HG03196 (cell line): ENCODE measurements at regions not wholly inside any gene's neighbourhood (a gene's known extent, or its start where the extent isn't known, plus 50 kb on each side); places are given as distances from the start of the nearest gene placed in this dataset.
"Not testable (repeated sequence)": the region's sequence is repeated elsewhere in the genome, so short reads cannot be mapped to it uniquely, and the experiment has no call there.

Experiments
- ATAC-seq: cut with Tn5 transposase; IDR thresholded peaks from one replicate; pipeline ENCODE4 v1.9.1; 2021; ENCODE audit not compliant: unreplicated experiment

- no peak for ATAC-seq
Observed at GRCh38 chr1:163472651-163473248, 151.0 kb downstream of the NUF2 start.

DNA sequence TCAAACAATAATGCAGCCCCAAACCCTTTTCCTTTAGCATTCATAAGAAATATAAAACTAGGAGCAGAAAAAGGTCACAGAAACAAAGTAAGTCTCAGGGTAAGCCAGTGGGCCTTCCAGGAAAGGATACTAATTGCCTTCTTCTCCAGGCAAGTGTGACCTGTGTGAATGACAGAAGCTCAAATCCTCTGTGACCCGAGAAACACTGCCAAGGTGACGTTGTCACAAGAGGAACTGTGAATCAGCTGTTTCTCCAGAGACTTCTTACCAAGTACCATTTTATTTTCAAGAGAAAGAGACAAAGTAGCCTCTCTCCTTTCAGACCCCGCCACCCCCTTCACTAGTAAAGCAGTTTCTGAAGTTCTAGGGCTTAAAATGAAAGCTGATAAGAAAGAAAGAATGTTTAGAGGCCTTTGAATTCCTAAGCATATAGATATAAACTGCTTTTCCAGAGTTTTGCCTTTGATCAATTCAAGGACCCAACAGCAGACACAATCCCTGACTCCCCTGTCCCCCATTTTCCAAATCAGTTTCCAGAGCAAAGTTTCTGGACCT is 155.6 kb downstream of the NUF2 start:
- no peak for ATAC-seq

- not testable (repeated sequence) for ATAC-seq
Observed at GRCh38 chr1:163498391-163499330, 176.9 kb downstream of the NUF2 start.

DNA sequence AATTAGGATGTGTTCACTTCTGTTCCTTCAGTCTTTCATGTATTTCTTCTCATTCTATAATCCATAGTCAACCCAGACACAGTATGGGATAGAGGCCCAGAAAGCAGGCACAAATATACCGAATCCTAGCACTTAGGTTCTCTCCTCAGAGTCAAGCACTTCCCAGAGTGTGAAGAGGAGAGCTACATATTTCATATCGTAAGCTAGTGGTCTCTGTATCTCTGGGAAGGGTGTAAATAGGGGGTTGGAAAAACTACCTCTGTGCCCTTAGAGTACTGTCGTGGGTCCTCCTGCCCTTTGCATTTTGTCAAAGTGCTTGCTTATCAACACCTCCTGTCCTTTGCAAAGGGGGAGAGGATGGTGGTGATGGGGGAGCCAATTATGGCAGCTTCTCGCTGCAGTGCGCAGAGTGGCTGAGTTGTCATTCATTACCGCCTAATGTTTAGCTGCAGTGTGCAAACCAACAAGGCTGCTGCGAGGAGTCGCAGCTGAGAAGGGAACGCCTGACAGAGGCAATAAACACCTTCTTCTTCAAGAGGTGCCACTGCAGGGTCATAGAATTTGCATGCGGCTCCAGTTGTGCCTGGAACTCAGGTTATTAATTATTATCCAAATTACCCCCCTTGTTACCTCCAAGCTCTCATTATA is 182.7 kb downstream of the NUF2 start:
- ATAC-seq = no peak

DNA sequence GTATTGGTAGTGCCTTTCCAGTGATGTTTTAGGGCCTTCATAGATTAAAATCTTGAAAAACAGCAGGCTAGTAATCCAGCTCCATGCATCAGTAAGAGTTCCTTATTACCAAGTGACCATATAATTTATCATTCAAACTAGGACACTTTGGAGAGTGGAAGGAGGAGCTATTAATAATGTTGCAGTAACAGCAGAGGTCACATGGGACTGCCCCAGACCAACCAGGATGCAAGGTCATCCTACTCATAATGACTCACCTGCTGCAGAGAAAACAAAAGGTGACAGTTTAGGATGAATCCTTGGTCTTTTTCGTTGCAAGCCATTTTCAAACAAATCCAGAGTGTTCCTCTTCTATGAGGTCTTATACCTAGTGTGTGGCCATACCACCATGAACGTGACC is 187.4 kb downstream of the NUF2 start:
- ATAC-seq = no peak

- ATAC-seq = no peak
Observed at GRCh38 chr1:163512349-163512989, 190.7 kb downstream of the NUF2 start.

DNA sequence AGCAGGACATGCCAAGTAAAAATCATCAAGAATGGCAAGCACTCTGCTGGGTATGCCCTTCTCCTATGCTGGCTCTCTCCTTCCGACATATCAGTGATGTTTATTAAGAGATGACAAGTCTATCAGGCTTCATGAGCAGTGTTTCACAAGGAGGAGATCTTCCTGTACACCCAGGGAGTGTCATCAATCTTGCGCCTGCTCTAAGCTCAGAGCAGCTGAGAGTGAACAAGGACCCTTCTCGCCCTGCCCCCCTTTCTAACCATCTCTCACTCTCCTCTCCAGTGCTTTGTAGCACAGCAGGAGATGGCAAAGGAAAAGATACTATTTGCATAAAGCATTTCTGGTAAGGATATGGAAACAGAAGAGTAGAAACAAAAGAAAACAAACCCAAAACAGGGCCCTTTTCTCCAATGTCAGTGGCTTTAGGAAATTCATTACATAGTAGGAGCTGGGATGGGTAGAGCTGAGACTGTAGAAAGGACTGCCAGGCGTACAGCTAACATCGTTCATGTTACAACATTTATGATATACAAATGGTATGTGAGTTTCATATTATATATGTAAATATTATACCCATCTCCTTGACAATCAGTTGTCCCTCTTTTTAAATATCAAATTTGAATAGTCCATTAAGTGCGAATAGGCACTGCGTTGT is 201.7 kb downstream of the NUF2 start:
- ATAC-seq = no peak

DNA sequence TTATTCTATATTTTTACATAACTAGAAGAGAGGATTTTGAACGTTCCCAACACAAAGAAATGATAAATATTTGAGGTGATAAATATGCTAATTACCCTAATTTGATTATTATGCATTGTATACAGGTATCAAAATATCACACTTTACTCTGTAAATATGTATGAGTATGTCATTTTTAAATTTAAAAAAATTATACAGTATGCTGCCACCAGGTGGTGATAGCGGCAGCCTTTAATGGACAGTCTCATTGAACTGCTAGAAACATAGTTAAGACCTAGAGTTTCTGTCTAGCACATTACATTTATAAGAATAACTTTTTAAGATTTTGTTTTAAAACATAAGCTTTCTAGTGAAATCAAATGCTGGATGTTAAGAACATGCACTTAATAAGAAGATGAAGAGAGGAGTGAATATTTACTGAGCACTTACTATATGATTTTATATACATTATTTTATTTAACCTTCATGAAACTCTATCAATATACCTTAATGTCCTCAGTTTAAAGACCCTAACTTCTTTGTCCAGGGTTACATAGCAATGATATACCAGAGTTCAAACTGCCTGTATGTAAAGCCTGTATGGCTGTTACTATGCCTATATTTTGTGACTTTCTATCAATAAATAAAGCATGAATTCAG is 207.1 kb downstream of the NUF2 start:
- ATAC-seq = no peak

GRCh38 chr1:163531345-163531744 is 209.6 kb downstream of the NUF2 start:
- no peak for ATAC-seq

DNA sequence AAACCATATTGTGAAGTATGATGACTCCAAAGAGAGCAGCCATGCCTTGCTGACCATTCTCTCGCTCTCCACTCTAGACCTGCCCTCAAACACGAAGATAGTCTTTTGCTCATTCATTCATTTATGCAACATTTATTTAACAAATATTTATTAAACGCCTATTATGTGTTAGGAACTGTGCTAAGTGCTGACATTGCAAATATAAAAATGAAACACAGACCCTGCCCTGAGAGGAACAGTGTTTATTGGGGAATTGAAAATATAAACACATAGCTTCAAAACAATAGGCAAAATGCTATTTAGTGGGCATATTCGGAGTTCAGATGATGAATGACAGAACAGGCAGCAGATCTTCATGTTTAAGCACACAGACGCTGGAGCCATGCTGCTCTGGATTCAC is 213.6 kb downstream of the NUF2 start:
- ATAC-seq = no peak

DNA sequence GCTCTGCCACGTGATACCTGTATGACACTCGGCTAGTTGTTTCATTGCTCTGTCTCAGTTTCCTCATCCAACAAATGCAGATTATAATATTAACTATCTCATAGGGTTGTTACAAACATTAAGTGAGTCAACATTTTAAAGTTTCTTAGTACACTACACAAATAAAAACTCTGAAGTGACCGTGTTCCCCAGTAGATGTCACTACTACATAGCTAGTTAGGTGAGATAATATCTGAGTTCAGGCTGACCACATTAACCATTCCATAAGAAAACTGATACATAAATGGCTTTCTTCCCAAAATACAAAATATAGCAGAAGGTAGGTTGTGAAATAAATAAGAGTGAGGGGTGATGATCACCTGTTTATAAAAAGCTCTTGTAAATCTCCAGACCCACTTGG is 214.1 kb downstream of the NUF2 start:
- no peak for ATAC-seq

DNA sequence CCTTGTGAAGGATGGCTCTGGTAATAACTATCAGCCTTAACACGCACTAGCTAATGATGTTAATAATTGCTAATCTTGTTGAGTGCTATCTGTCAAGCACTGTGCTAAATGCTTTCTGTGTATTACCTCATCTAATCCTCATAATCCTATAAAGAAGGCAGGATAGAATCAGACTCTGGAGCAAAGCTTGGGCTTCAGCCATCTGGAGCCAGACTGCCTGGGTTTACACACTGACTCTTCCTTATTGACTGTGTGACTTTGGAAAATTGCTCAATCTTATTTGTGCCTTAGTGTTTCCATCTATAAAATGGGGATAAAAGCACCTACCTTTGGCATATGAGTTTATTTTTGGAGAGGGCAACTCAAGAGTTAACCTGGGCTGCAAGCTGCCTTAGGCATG is 216.1 kb downstream of the NUF2 start:
- no peak for ATAC-seq

DNA sequence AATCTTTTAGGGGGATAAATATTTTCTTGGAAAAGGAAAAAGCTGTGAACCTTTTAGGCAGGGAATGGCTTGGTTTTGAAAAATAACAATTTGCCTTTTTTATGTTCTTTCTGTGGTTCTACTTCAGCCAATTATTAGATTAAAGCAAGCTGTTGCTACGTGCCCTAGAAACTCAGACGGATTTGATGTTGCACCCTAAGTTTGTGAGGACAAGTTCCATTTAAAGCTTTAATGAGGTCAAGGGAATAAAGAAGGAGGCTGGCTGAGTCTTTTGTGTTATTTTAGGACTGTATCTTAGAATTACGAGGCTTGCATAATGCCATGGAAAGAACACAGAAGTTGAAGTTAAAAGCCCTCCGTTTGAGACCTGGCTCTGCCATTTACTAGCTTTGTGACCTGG is 216.9 kb downstream of the NUF2 start:
- no peak for ATAC-seq

DNA sequence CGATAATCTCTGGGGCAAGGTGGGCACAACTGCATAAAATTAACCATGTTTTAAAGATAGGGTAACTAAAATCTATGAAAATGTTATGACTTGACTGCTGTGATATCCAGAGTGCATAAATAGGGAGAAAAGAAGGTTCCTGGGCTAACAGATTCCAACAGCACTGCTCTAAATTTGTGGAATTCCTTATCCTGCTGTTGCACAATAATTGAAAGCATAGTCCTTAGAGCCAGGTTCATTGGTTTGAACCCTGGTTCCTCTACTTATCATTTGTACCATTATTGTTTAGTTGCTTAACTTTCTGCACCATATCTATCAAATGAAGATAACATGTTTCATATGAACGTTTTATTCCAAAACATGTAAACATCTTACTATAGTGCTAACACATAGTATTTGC is 219.0 kb downstream of the NUF2 start:
- no peak for ATAC-seq

DNA sequence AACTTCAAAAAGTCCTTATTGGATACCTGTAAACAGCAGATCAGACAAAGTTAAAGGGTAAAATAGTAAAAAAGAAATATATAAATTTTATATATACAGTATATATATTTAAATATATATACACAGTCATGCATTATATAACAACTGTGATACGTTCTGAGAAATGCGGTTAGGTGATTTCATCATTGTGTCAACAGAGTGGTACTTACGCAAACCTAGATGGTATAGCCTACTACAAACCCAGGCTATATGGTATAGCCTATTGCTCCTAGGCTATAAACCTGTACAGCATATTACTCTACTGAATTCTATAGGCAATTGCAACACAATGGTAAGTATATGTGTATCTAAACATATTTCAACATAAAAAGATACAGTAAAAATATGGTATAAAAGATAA is 222.7 kb downstream of the NUF2 start:
- ATAC-seq = no peak

GRCh38 chr1:163558162-163558561 is 236.4 kb downstream of the NUF2 start:
- ATAC-seq = no peak

GRCh38 chr1:163561580-163562295 is 240.0 kb downstream of the NUF2 start:
- no peak for ATAC-seq

DNA sequence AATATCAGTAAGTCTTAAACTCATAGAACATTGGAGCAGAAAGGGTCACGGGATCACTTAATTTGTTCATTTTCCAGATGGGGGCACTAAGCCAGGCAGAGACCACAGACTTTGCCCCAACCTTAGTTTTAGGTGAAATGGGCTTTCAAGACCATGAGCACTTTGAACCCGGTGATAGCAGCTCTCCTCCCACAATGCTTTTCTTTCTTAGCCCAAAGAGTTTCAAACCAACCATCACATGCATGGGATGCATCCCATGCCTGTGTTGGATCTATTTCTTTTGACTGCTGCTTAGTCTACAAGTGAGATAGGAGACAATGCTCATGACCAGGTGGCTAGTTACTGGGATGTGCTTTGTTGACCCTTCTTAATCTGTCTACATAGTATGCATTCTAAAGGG is 240.6 kb downstream of the NUF2 start:
- ATAC-seq = no peak

DNA sequence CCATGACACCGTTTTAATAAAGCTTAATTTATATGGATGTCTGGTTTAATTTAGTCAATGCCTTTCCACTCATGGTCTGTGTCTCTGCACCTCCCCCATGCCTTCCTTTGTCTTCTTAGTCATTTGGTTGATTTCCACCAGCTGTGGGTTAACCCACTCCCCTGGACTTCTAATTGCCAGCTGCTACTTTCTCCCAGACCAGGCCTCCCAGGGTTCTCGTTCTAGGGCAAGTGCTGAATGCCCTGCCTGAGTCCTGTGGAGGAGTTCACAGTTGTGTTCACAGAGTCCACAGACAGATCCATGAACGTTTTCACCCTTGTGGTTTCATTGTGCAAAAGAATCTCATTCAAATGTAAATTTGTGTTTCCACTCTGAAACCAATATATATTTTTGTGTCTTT is 243.4 kb downstream of the NUF2 start:
- no peak for ATAC-seq

- ATAC-seq = no peak
Observed at GRCh38 chr1:163570071-163570470, 248.3 kb downstream of the NUF2 start.
